ENCODE measurements at regions not wholly inside any gene's neighbourhood (a gene's known extent, or its start where the extent isn't known, plus 50 kb on each side); places are given as distances from the start of the nearest gene placed in this dataset.
"Not testable (repeated sequence)": the region's sequence is repeated elsewhere in the genome, so short reads cannot be mapped to it uniquely, and the experiment has no call there.

DNA sequence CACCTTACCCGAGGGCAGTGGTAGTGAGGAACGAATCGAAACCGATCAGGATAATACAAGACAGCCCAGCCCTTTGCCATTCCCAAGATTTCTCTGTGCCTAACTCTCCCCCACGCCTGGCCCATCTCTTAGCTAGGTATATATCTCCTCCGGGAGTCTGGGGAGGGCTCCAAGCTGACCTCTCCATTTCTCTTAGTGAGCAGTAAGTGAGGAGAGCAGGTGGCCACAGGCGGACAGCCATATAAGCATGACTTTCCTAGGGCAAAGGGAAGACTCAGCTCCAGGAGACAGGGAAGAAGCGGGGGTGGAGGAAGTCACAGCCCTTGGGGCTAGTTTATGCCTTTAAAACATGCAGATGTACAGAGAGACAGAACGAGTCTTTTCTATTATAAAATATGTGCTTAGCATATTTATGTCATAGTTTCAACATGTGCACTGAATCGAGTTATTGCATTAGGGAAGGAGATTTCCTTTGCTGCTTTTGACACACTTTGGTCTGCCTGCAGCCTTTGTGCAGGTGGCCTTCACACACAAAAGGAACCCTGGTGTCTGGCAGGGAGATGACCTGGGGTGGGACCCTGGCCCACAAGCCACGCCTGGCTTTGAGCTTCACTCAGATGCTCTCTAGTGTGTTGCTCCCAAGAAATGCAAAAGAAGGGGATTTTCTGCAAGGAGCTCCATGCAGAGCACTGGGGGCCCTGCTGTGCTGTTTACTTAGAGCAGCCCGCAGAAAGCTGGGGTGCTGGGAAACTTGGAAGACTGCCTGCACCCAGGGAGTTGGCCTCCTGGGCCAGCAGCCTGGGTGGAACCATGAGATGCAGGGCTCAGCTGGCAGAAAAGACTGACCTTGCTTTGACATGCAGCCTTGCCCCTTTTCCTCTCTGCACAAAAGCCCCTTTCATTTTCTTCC is 613.3 kb downstream of the BCOR start:
- TF ChIP-seq CTCF (conservative IDR thresholded peaks at IDR 0.05; ENCODE audit: low read depth, low read length) = no peak
- no peak for DNase-seq (ENCODE audit: low read depth)
- H3K4me3 ChIP-seq (ENCODE audit: low read depth, low read length) = no peak overlapping the region

GRCh38 chrX:39487166-39487968 is 610.4 kb downstream of the BCOR start:
- no peak for DNase-seq (ENCODE audit: low read depth)
- no peak overlapping the region for H3K4me3 ChIP-seq (ENCODE audit: low read depth, low read length)
- no peak for TF ChIP-seq CTCF (conservative IDR thresholded peaks at IDR 0.05; ENCODE audit: low read depth, low read length)

DNA sequence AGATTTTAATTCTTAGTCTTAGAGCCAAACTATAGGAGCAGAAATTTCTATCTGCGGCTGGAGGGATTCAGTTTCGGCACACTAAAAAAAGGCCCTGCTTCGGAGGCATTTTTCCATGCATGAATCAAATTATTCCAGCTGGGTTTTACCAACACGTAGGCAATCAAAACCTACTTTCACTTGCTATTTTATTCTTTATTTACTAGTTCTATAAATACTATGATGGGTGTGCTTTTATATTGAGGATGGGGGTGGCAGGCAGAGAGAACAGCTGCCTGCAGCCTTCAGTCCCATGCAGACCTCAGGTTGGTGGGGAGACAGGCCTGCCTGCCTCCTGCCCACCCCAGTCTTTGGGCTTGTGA is 609.8 kb downstream of the BCOR start:
- no peak overlapping the region for H3K4me3 ChIP-seq (ENCODE audit: low read depth, low read length)
- TF ChIP-seq CTCF (conservative IDR thresholded peaks at IDR 0.05; ENCODE audit: low read depth, low read length) = no peak
- DNase-seq (ENCODE audit: low read depth) = no peak

GRCh38 chrX:39491548-39492297 is 606.0 kb downstream of the BCOR start:
- DNase-seq (ENCODE audit: low read depth) = no peak
- H3K4me3 ChIP-seq (ENCODE audit: low read depth, low read length) = no peak overlapping the region
- no peak for TF ChIP-seq CTCF (conservative IDR thresholded peaks at IDR 0.05; ENCODE audit: low read depth, low read length)

GRCh38 chrX:39492497-39493162 is 605.1 kb downstream of the BCOR start:
- no peak overlapping the region for H3K4me3 ChIP-seq (ENCODE audit: low read depth, low read length)
- no peak for DNase-seq (ENCODE audit: low read depth)
- no peak for TF ChIP-seq CTCF (conservative IDR thresholded peaks at IDR 0.05; ENCODE audit: low read depth, low read length)

DNA sequence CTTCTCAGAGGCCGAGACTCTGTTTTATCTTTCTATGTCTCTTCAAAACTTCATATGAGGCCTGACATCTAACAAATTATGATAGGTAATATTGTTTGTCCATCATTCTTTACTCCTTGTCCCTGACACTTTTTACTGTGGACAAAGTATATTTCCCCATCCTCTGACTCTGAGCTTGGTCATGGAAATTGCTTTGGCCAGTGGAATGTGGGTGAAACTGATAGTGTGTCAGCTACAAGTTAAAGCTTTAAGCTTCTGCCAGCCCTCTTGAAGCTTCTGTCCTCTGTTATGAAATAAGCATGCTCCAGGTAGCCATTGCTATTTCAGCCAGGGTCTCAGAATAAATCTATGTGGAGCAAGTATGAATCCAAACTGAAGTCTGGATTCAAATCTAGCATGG is 604.6 kb downstream of the BCOR start:
- no peak for DNase-seq (ENCODE audit: low read depth)
- no peak for TF ChIP-seq CTCF (conservative IDR thresholded peaks at IDR 0.05; ENCODE audit: low read depth, low read length)
- no peak overlapping the region for H3K4me3 ChIP-seq (ENCODE audit: low read depth, low read length)

DNA sequence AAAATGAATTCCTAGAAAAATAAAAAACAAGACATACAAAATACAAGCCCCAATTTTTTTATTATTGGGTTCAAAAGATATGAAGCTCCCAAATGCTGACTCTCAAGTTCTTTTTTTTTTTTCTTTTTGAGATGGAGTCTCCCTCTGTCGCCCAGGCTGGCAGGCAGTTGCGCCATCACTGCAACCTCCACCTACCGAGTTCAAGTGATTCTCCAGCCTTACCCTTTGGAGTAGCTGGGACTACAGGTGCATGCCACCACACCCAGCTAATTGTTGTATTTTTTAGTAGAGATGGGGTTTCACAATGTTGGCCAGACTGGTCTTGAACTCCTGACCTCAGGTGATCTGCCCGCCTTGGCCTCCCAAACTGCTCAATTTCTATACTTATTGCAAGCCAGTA is 600.6 kb downstream of the BCOR start:
- DNase-seq (ENCODE audit: low read depth); H3K4me3 ChIP-seq (ENCODE audit: low read depth, low read length): not testable (repeated sequence)
